Uterus (tissue), 2 donors: ENCODE measurements at regions not wholly inside any gene's neighbourhood (a gene's known extent, or its start where the extent isn't known, plus 50 kb on each side); places are given as distances from the start of the nearest gene placed in this dataset.

ENCODE experiments used
- CTCF ChIP-seq, 4 experiments: fragments of 200-600 bp in 2 of 4; fragments of 450-650 bp in 2 of 4; sonication (generic) in 2 of 4; IDR thresholded peaks; one replicate each; pipeline ENCODE4 v1.5.1; 2016 to 2019; ENCODE audit warnings: antibody characterized with exemption in 4 of 4, mild to moderate bottlenecking in 2 of 4, moderate library complexity in 1 of 4
- POLR2A ChIP-seq, 2 donors: fragments of 450-650 bp; IDR thresholded peaks; one replicate each; pipeline ENCODE4 v1.6.1; 2016; ENCODE audit warnings: antibody characterized with exemption in 2 of 2, mild to moderate bottlenecking in 1 of 2, moderate library complexity in 1 of 2

- TF ChIP-seq CTCF (IDR thresholded peaks at IDR 0.05) (no peak), POLR2A (IDR thresholded peaks at IDR 0.05) (no peak)
These were observed 653.4 kb downstream of the NYAP2 start for GRCh38 chr2:226052772-226053416.
